Vagina (tissue), 2 donors: ENCODE measurements at regions not wholly inside any gene's neighbourhood (a gene's known extent, or its start where the extent isn't known, plus 50 kb on each side); places are given as distances from the start of the nearest gene placed in this dataset.

Experiments used
- DNase-seq, 2 donors: peaks; one replicate each; pipeline ENCODE4 v3.0.0-alpha.2; 2017; ENCODE audit errors: extremely low spot score in 2 of 2
- H3K27ac ChIP-seq: fragments of 200-600 bp; sonication (generic); one replicate; pipeline ENCODE4 v1.5.1; 2019
- H3K27me3 ChIP-seq: fragments of 200-600 bp; sonication (generic); one replicate; pipeline ENCODE4 v1.5.1; 2019
- H3K36me3 ChIP-seq, 2 donors: fragments of 200-600 bp; sonication (generic); one replicate each; pipeline ENCODE4 v1.5.1; 2017 to 2019
- H3K4me1 ChIP-seq: fragments of 200-600 bp; sonication (generic); one replicate; pipeline ENCODE4 v1.5.1; 2019
- H3K4me3 ChIP-seq, 2 donors: fragments of 200-600 bp; sonication (generic); 1 replicate in 1 of 2; 2 replicates in 1 of 2; pipeline ENCODE4 v1.5.1; 2016 to 2019
- H3K9me3 ChIP-seq: fragments of 200-600 bp; sonication (generic); one replicate; pipeline ENCODE4 v1.5.1; 2019
- CTCF ChIP-seq, 3 experiments: fragments of 450-650 bp in 2 of 3; fragments of 200-600 bp in 1 of 3; sonication (generic) in 1 of 3; IDR thresholded peaks; one replicate each; pipeline ENCODE4 v1.5.1; 2017 to 2019; ENCODE audit warnings: antibody characterized with exemption in 3 of 3, mild to moderate bottlenecking in 2 of 3, moderate library complexity in 2 of 3
- POLR2A ChIP-seq, 2 donors: fragments of 450-650 bp; IDR thresholded peaks; one replicate each; pipeline ENCODE4 v1.6.1; 2017; ENCODE audit warnings: antibody characterized with exemption in 2 of 2, mild to moderate bottlenecking in 2 of 2, moderate library complexity in 2 of 2
- POLR2AphosphoS5 ChIP-seq, 2 donors: sonication (generic); formaldehyde crosslinking; IDR thresholded peaks; one replicate each; pipeline ENCODE4 v1.9.0; 2017; ENCODE audit warnings: antibody characterized with exemption in 2 of 2, mild to moderate bottlenecking in 2 of 2, low read depth in 1 of 2; ENCODE audit not compliant: insufficient read depth in 1 of 2
- intact Hi-C: fragments of 100-400 bp; cut with DNase I; formaldehyde crosslinking; loops from one replicate; pipeline ENCODE4 v1.15.1; 2023

GRCh38 chr18:55699233-55699765 is 111.3 kb upstream of the TCF4 start:
- no peaks in the 10 kb centered on the region for H3K36me3 ChIP-seq
- no peaks in the 10 kb centered on the region for H3K27me3 ChIP-seq
- H3K4me3 ChIP-seq = no peak overlapping the region
- intact Hi-C loops = no loop called here
- DNase-seq = no peak
- H3K27ac ChIP-seq = no peak overlapping the region
- no peaks in the 10 kb centered on the region for H3K9me3 ChIP-seq
- no peak for TF ChIP-seq CTCF (IDR thresholded peaks at IDR 0.05)
- TF ChIP-seq POLR2AphosphoS5 (IDR thresholded peaks at IDR 0.05; ENCODE audit: insufficient read depth in 1 of 2, low read depth in 1 of 2) = no peak
- TF ChIP-seq POLR2A (IDR thresholded peaks at IDR 0.05) = no peak
- H3K4me1 ChIP-seq = no peaks in the 10 kb centered on the region

GRCh38 chr18:55696811-55697210 is 108.8 kb upstream of the TCF4 start:
- Histone ChIP-seq H3K36me3 (no peaks in the 10 kb centered on the region), H3K4me1 (no peaks in the 10 kb centered on the region), H3K27me3 (no peaks in the 10 kb centered on the region), H3K9me3 (no peaks in the 10 kb centered on the region), H3K4me3 (no peak overlapping the region), H3K27ac (no peak overlapping the region)
- TF ChIP-seq POLR2A (IDR thresholded peaks at IDR 0.05) (no peak), POLR2AphosphoS5 (IDR thresholded peaks at IDR 0.05; ENCODE audit: insufficient read depth in 1 of 2, low read depth in 1 of 2) (no peak), CTCF (IDR thresholded peaks at IDR 0.05) (no peak)
- intact Hi-C loops = no loop called here
- no peak for DNase-seq

- Histone ChIP-seq H3K4me1 (no peaks in the 10 kb centered on the region), H3K9me3 (no peaks in the 10 kb centered on the region), H3K36me3 (no peaks in the 10 kb centered on the region), H3K27me3 (no peaks in the 10 kb centered on the region), H3K27ac (no peak overlapping the region), H3K4me3 (no peak overlapping the region)
- no peak for DNase-seq
- intact Hi-C loops = no loop called here
- TF ChIP-seq POLR2AphosphoS5 (IDR thresholded peaks at IDR 0.05; ENCODE audit: insufficient read depth in 1 of 2, low read depth in 1 of 2) = no peak
- no peak for TF ChIP-seq CTCF (IDR thresholded peaks at IDR 0.05)
- no peak for TF ChIP-seq POLR2A (IDR thresholded peaks at IDR 0.05)
Observed at GRCh38 chr18:55695091-55695490, 107.1 kb upstream of the TCF4 start.

- H3K4me3 ChIP-seq = no peak overlapping the region
- H3K27me3 ChIP-seq = no peaks in the 10 kb centered on the region
- no peak overlapping the region for H3K27ac ChIP-seq
- TF ChIP-seq POLR2AphosphoS5 (IDR thresholded peaks at IDR 0.05; ENCODE audit: insufficient read depth in 1 of 2, low read depth in 1 of 2) (no peak), POLR2A (IDR thresholded peaks at IDR 0.05) (no peak), CTCF (IDR thresholded peaks at IDR 0.05) (no peak)
- H3K36me3 ChIP-seq = no peaks in the 10 kb centered on the region
- H3K9me3 ChIP-seq = no peaks in the 10 kb centered on the region
- no peaks in the 10 kb centered on the region for H3K4me1 ChIP-seq
- DNase-seq = no peak
- intact Hi-C loops = no loop called here
Observed at GRCh38 chr18:55694291-55694690, 106.3 kb upstream of the TCF4 start.

- no peaks in the 10 kb centered on the region for H3K4me1 ChIP-seq
- no peak for DNase-seq
- no peaks in the 10 kb centered on the region for H3K36me3 ChIP-seq
- H3K27me3 ChIP-seq = no peaks in the 10 kb centered on the region
- H3K9me3 ChIP-seq = no peaks in the 10 kb centered on the region
- no peak overlapping the region for H3K27ac ChIP-seq
- no peak overlapping the region for H3K4me3 ChIP-seq
- intact Hi-C loops = no loop called here
- TF ChIP-seq POLR2A (IDR thresholded peaks at IDR 0.05) (no peak), POLR2AphosphoS5 (IDR thresholded peaks at IDR 0.05; ENCODE audit: insufficient read depth in 1 of 2, low read depth in 1 of 2) (no peak), CTCF (IDR thresholded peaks at IDR 0.05) (no peak)
Observed at GRCh38 chr18:55688030-55688429, 100.0 kb upstream of the TCF4 start.
